Effector CD4-positive, alpha-beta T cell (primary cell): ENCODE measurements at regions not wholly inside any gene's neighbourhood (a gene's known extent, or its start where the extent isn't known, plus 50 kb on each side); places are given as distances from the start of the nearest gene placed in this dataset.
A peak's percentile ranks its signal among the peaks of the same experiment; 100 is the strongest.
"Not testable (repeated sequence)": the region's sequence is repeated elsewhere in the genome, so short reads cannot be mapped to it uniquely, and the experiment has no call there.

Experiments
- DNase-seq: peaks from one replicate; pipeline ENCODE4 v3.0.0-alpha.2; 2020

GRCh38 chr10:43839973-43840372, 191.3 kb upstream of the ZNF32 start:
- DNase-seq = no peak

DNA sequence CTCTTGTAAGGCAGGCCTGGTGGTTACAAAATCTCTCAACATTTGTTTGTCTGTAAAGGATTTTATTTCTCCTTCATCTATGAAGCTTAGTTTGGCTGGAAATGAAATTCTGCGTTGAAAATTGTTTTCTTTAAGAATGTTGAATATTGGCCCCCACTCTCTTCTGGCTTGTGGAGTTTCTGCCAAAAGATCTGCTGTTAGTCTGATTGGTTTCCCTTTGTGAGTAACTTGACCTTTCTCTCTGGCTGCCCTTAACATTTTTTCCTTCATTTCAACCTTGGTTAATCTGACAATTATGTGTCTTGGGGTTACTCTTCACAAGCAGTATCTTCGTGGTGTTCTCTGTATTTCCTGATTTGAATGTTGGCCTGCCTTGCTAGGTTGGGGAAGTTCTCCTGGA, 186.1 kb upstream of the ZNF32 start:
- not testable (repeated sequence) for DNase-seq

- DNase-seq = no peak
Measured at GRCh38 chr10:43827853-43828252, 179.2 kb upstream of the ZNF32 start.

GRCh38 chr10:43825984-43826383, 177.3 kb upstream of the ZNF32 start:
- no peak for DNase-seq

DNA sequence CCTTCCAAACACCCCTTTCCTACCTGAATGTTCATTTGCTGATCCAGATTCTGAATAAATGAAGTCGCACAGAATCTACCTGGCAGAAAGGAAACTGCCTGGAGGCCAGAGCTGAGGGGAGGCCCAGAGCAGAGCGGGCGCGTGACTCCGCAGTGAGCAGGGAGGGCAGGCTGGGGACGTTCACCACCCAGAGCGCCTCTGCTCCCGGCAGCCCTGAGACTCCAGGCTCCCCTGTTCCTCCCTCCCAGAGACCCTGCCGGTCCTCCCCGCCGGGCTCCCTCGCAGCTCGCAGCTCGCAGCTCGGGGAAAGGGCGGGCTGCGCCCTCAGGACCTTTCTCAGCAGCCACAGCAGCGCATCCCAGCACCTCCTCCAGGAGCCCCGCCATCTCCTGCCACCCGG, 176.7 kb upstream of the ZNF32 start:
- no peak for DNase-seq

GRCh38 chr10:43824934-43825333, 176.3 kb upstream of the ZNF32 start:
- DNase-seq = no peak

DNA sequence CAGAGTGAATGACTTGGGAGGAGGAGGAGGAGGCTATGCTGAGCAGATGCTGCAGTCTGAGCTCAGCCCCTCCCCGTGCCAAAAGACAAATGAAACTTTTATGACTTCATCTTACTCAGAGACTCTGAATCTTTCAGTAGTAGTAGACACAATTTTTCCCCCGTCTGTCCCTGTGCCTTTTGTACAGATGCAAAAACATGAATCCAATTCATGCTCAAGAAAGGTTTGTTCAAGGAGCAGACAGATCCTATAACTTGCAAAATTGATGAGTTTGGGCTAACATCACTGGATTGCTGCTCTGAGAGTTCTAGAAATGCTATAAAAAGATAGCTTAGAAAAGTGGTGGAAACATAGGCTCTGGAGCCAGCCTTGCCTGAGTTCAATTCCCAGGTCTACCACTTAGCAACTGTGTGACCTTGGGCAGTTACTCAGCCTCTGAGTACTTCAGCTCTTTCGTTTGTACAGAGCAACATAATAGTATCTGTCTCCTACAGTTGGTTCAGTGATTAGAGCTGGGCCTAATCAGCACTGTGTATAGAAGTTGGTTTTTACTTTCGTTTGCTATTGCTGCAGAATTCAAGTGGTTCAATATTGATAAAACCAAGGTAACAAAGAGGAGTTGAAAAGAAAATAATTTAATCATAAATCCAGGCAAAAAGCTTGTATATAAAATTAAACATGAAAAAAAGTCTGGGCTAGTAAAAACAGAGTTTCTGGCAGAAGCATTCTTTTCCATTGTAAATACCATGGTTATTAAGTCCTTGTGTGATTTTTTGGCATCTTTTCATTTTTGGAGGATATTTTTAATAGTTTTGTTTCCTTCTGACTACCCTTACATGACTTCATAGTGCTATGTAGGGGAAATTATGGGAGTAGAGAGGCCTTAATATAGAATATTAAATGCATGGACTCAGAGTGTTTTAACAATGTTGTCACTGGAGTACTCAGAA, 174.2 kb upstream of the ZNF32 start:
- DNase-seq = no peak

GRCh38 chr10:43821103-43821502, 172.4 kb upstream of the ZNF32 start:
- no peak for DNase-seq

DNA sequence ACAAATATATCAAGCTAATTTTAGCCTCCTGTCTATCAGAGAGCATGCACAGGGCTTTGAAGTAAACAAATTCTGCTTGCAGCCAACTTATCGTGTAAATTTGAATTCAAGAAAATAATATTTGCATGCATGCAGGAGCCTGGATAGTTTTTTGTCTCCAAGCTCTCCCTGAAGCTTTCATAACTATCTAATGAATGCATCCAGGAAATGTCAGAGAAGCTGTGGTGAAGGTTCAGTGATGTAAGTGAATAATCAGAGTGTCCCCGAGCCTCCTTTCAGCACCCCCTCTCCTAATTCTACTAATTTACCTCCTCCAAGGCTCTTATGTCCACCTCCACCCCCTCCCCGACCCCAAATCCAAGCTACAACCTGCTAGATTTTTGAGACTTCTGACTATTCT, 172.0 kb upstream of the ZNF32 start:
- no peak for DNase-seq

DNA sequence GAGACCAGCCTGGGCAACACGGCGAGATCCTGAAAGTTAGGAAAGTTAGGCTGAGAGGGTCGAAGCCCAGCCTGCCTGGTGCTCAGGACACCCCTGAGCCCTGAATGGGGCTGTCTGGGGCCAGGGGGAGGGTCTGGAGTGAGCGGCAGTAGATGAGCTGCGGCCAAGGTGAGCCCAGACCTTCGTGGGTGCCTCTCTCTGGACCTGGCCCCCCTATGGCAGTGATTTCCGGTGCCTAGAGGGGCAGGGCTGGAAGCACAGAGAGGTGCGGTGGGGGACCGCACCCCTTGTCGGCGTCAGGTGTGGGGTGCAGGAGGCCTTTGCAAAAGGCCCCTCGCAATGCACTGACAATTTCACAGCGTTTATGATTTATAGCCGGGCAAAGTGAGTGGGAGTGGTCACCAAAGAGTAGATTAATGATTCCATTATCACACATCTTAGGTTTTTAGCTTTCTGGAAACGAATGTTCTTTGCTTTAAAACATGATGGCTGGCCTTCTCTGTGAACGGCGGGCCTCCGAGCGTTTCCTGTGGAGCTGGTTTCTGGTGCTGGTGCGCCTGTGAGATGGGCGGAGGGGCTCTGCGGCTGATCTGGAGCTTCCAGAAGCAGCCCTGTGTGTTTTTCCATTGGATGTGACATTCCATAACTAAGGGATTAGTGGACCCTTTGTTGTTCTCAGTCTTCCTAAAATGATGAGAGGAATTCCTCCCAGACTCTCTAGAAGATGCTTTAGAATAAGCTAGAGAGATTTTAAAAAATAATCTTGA, 171.0 kb upstream of the ZNF32 start:
- no peak for DNase-seq

GRCh38 chr10:43818687-43819086, 170.0 kb upstream of the ZNF32 start:
- DNase-seq = no peak

DNA sequence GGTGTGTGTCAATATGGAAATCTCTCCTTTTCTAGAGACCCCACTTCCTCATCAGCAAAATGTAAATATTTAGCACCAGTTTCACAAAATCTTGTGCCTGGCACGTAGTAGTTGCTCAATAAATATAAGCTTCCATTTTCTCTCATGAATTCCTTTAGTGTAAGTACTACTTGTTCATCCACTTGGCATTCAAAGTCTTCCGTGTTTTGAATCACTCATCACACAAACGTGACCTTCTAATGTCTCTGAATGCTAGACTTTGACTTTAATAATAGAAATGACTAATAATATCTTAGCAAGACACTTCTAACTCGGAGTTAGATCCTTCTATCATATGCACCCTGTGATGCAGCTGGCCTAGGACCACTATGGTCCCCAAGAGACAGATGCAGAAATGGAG, 168.7 kb upstream of the ZNF32 start:
- DNase-seq = no peak

- DNase-seq = peak; percentile 45
Measured at GRCh38 chr10:43816351-43817321, 168.0 kb upstream of the ZNF32 start.

DNA sequence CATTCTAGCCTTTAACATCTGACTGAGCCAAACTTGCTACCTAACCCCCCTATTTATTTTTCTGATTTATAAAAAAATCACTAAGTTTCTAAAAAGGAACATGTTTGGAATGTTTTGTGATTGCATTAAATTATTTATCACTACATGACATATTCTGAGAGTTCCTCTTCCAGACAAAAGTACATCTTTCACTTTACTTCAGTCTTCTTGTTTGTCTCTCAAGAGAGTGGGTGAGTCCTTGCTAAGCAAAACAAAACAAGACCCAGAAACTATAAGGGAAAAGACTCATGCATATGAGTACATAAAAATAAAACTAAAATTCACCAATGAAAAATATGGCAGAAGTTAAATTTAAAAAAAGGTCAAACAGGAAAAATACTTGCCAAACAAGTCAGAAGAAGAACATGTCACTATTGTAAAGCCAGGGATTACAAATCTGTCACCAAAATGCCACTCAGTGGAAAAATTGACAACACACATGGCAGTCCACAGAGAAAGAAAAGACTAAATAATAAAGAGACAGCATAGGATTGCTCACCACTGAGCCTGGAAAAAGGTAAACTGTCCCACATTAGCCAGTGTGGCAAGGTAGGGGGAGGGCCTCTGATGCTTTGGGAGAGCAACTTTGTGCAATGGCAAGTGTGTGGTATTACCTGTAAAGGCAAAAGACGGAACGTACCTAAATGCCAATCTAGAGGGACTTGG, 166.7 kb upstream of the ZNF32 start:
- DNase-seq = no peak

GRCh38 chr10:43814663-43815062, 166.0 kb upstream of the ZNF32 start:
- DNase-seq = no peak

DNA sequence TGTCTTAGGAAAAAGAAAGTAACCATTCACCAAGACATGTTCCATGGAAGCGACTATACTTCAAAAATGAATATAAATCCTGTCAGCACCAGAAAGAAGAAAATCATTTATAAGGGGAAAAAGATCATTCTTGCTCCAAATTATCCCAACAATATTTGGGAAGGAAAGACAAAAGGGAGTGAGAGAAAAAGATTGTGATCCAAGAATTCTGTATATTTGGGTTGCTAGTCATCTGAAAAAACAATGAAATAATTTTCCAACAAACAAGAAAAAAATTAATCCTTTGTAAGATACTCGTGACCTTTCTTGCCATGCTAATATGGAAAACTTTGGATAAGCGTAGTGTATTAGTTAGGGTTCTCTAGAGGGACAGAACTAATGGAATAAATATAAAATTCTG, 163.2 kb upstream of the ZNF32 start:
- no peak for DNase-seq

DNA sequence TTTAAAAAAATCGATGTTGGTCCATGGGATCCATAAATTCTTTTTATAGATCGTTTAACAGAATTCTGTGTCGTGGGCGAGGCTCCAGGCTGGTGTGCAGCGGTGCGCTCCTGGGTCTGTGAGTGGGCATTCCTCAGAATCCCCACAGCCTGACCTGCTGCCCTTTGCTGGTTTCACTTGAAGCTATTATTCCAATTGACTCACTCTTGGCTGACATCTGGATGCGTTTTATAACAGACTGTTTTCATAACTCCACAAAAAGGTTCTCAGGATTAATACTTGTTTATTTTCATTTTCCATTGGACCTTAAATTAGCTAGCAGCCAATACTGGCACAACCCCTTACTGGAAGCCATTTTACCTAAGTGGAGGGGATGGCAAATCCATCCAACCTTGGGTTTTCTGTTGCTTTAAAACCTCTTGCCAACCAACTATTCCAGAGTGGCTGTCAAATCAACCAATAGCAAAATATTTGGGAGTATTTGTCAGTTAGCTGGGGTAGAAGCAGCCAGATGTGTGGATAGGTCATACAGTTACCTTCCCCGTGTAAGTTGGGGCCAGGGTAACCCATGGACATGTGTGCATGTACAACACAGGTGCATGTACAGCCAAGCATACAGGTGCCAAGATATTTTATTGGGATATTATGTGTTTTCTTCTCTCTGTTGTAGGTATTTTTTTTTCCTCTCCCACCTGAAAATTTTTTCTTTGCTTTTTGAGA, 160.7 kb upstream of the ZNF32 start:
- no peak for DNase-seq

GRCh38 chr10:43808136-43808535, 159.5 kb upstream of the ZNF32 start:
- DNase-seq = no peak

GRCh38 chr10:43806831-43807640, 158.4 kb upstream of the ZNF32 start:
- DNase-seq = no peak

GRCh38 chr10:43803791-43804190, 155.1 kb upstream of the ZNF32 start:
- DNase-seq = no peak
